SK-N-SH (cell line): ENCODE measurements at regions not wholly inside any gene's neighbourhood (a gene's known extent, or its start where the extent isn't known, plus 50 kb on each side); places are given as distances from the start of the nearest gene placed in this dataset.
A peak's percentile ranks its signal among the peaks of the same experiment; 100 is the strongest.

Source experiments
- EZH2phosphoT487 ChIP-seq: fragments of 200-600 bp; sonication (generic); IDR thresholded peaks from 2 replicates; pipeline ENCODE4 v1.6.1; 2017; ENCODE audit warnings: low read depth, mixed run types, mild to moderate bottlenecking, antibody characterized with exemption, moderate library complexity, borderline replicate concordance
- GABPA ChIP-seq: IDR thresholded peaks from 2 replicates; pipeline ENCODE4 v1.4.0; 2012; ENCODE audit warnings: low read depth, mild to moderate bottlenecking
- RCOR1 ChIP-seq: fragments of 150-350 bp; IDR thresholded peaks from 2 replicates; pipeline ENCODE4 v1.6.1; 2017; ENCODE audit warnings: antibody characterized with exemption, low read length
- SMC3 ChIP-seq: IDR thresholded peaks from 2 replicates; pipeline ENCODE4 v1.6.1; 2012; ENCODE audit warnings: low read depth, low read length, improper control_type of control experiment
- TF ChIP-seq, protein P1 (sequence below): fragments of 200-600 bp; sonication (generic); IDR thresholded peaks from 2 replicates; pipeline ENCODE4 v1.6.1; 2017; ENCODE audit warnings: antibody characterized with exemption, mild to moderate bottlenecking, moderate library complexity
- TF ChIP-seq, protein P2 (sequence below): IDR thresholded peaks from 2 replicates; pipeline ENCODE4; 2012

GRCh38 chr6:140344142-140344913, 969.9 kb upstream of the CITED2 start:
- no peak for TF ChIP-seq GABPA
- TF ChIP-seq, protein P1, sequence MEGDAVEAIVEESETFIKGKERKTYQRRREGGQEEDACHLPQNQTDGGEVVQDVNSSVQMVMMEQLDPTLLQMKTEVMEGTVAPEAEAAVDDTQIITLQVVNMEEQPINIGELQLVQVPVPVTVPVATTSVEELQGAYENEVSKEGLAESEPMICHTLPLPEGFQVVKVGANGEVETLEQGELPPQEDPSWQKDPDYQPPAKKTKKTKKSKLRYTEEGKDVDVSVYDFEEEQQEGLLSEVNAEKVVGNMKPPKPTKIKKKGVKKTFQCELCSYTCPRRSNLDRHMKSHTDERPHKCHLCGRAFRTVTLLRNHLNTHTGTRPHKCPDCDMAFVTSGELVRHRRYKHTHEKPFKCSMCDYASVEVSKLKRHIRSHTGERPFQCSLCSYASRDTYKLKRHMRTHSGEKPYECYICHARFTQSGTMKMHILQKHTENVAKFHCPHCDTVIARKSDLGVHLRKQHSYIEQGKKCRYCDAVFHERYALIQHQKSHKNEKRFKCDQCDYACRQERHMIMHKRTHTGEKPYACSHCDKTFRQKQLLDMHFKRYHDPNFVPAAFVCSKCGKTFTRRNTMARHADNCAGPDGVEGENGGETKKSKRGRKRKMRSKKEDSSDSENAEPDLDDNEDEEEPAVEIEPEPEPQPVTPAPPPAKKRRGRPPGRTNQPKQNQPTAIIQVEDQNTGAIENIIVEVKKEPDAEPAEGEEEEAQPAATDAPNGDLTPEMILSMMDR: no peak
- no peak for TF ChIP-seq EZH2phosphoT487
- no peak for TF ChIP-seq RCOR1
- TF ChIP-seq SMC3: no peak
- TF ChIP-seq, protein P2, sequence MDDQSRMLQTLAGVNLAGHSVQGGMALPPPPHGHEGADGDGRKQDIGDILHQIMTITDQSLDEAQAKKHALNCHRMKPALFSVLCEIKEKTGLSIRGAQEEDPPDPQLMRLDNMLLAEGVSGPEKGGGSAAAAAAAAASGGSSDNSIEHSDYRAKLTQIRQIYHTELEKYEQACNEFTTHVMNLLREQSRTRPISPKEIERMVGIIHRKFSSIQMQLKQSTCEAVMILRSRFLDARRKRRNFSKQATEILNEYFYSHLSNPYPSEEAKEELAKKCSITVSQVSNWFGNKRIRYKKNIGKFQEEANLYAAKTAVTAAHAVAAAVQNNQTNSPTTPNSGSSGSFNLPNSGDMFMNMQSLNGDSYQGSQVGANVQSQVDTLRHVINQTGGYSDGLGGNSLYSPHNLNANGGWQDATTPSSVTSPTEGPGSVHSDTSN: peak; percentile 60
